Activated naive CD4-positive, alpha-beta T cell (primary cell): ENCODE measurements at regions not wholly inside any gene's neighbourhood (a gene's known extent, or its start where the extent isn't known, plus 50 kb on each side); places are given as distances from the start of the nearest gene placed in this dataset.

ENCODE experiments used
- DNase-seq, 4 experiments: peaks; one replicate each; lab custom pipeline; 2025; lab: John Stamatoyannopoulos, UW

GRCh38 chr11:69970785-69971535 is 107.2 kb upstream of the ANO1 start:
- no peak for DNase-seq

- DNase-seq, result no peak
Measured at GRCh38 chr11:69971741-69972140, 106.4 kb upstream of the ANO1 start.

- peak in 1 of 4 experiments; percentile 5 for DNase-seq
Measured at GRCh38 chr11:69972351-69972802, 105.7 kb upstream of the ANO1 start.

- DNase-seq, result no peak
Measured at GRCh38 chr11:69974528-69974927, 103.6 kb upstream of the ANO1 start.

GRCh38 chr11:69975822-69976221 is 102.3 kb upstream of the ANO1 start:
- no peak for DNase-seq

GRCh38 chr11:69976794-69977193 is 101.3 kb upstream of the ANO1 start:
- no peak for DNase-seq

- DNase-seq, result no peak
Measured at GRCh38 chr11:69977951-69978350, 100.2 kb upstream of the ANO1 start.

GRCh38 chr11:69978841-69979614 is 99.1 kb upstream of the ANO1 start:
- no peak for DNase-seq

GRCh38 chr11:69979632-69980031 is 98.5 kb upstream of the ANO1 start:
- no peak for DNase-seq

- DNase-seq, result no peak
Measured at GRCh38 chr11:69981119-69981784, 96.9 kb upstream of the ANO1 start.

- DNase-seq, result no peak
Measured at GRCh38 chr11:69982690-69983570, 95.2 kb upstream of the ANO1 start.

GRCh38 chr11:69983571-69983877 is 94.6 kb upstream of the ANO1 start:
- DNase-seq, result no peak

GRCh38 chr11:69983897-69984438 is 94.1 kb upstream of the ANO1 start:
- no peak for DNase-seq

GRCh38 chr11:69984457-69985261 is 93.5 kb upstream of the ANO1 start:
- DNase-seq, result no peak

- no peak for DNase-seq
Measured at GRCh38 chr11:69985331-69985640, 92.8 kb upstream of the ANO1 start.

- DNase-seq, result no peak
Measured at GRCh38 chr11:69985641-69986439, 92.3 kb upstream of the ANO1 start.

- DNase-seq, result no peak
Measured at GRCh38 chr11:69986440-69986787, 91.7 kb upstream of the ANO1 start.

GRCh38 chr11:69986830-69987229 is 91.3 kb upstream of the ANO1 start:
- DNase-seq, result no peak

GRCh38 chr11:69992026-69992425 is 86.1 kb upstream of the ANO1 start:
- DNase-seq, result no peak

GRCh38 chr11:69992943-69993694 is 85.0 kb upstream of the ANO1 start:
- no peak for DNase-seq
